NCI-H748 (cell line): ENCODE measurements at regions not wholly inside any gene's neighbourhood (a gene's known extent, or its start where the extent isn't known, plus 50 kb on each side); places are given as distances from the start of the nearest gene placed in this dataset.
A peak's percentile ranks its signal among the peaks of the same experiment; 100 is the strongest.

Experiments
- DNase-seq: peaks from one replicate; lab custom pipeline; 2025; ENCODE audit not compliant: unreplicated experiment; lab: John Stamatoyannopoulos, UW

DNA sequence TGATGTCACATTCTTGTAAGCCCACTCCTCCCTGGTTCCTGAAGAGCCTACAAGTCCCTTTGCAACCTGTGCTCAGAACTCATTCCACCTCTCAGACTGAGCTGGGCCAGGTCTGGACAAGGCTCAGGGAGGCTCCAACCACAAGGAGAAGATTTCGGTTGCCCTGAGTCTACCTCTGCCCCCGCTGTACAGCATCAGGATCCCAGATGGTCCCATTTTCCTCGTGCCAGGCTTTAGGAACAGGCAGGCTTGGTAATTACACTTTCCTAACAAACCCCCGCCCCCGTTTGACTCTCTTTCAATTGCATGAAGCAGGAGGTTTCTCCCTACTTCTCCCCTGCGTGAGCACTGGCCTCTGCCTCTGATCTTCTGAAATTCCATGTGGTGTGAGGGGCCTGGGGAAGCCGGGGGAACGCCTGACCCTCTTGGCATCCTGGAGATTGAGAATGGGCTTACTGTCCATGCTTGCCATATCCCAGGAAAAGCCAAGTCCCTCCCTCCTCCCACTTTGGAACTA lies 86.9 kb upstream of the CTNNA1 start:
- no peak for DNase-seq

DNA sequence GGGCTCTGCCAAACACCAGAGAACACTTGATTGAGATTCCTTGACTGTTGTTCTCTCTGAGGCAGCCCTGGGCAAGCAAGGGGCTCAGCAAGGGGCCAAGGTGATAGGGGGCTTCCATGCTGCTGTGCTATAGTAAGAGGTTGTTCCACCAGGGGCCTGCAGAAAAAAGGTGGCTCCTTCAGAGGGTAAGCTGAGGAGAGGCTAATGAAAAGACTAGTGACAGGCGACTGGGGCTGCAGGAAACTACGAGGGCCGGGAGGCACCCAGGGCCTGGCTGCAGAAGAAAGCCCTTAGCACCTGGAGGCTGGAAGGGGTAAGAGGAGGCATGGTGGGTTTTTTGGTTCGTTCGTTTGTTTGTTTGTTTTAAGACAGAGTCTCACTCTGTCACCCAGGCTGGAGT lies 88.0 kb upstream of the CTNNA1 start:
- no peak for DNase-seq

DNA sequence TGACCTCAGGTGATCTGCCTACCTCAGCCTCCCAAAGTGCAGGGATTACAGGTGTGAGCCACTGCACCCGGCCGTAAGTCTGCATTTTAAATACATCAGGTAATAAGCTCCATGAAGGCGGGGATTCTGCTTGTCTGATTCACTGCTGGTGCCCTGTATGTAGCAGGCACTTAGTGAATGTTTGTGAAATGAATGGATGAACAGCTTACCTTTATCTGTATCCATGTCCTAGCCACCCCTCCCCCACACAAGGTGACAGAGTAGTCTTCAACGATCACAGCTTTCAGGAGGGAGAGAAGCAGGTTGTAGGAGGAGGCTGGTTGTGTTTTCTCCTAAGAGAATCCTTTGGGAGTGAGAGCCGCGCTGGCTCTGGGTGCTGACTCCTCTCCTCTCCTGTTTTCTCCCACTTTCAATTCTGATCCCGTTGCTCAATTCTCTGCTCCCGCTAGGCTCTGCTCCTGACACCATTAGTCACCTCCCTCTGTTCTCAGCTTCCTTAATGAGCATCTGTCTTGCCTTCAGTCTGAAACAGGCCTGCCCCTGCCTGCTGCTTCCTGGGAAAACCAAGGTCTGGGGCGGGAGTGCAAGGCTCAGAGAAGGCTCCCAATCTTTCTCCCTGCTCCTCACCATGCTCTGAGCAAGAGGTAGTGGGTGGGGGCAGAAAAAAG lies 88.8 kb upstream of the CTNNA1 start:
- DNase-seq, result no peak

DNA sequence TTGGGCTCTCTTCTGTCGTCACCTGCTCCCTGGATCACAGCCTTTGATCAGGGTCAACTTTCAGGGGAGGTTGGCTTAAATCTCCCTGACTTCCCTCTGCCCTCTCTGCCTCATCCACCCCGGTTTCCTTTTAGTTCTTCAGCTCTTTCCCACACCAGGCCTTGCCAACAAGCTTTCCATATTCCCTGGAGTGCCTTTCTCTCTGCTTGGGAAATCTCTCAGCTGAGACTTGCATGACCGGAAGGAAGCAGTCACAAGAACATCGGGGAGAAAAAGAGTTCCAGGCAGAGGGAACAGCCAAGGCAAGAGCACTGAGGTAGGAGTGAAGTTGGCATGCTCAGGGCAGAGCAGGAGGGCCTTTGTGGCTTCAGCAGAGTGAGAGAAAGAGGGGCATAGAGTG lies 88.4 kb upstream of the HSPA9 start:
- DNase-seq, result no peak

DNA sequence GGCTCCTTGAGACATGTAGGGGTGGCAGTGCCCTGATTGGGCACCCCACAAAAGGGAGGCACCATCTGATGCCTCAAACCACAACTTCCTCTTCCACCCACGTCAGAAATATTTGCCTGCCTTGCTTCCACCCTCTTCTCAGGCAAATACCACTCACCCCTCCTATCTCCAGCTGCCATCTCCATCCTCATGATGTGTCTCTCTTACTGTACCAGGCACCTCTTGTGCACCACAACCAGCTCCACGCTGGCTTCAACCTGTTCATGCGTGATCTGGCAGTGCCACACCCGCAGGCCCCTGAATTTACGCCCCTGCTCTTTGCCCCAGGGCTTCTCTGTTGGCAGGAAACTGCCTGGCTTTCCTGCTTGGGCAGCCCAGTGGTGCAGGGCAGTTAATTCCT lies 87.8 kb upstream of the HSPA9 start:
- DNase-seq, result no peak

GRCh38 chr5:138662599-138662998 lies 87.4 kb upstream of the HSPA9 start:
- DNase-seq, result no peak

DNA sequence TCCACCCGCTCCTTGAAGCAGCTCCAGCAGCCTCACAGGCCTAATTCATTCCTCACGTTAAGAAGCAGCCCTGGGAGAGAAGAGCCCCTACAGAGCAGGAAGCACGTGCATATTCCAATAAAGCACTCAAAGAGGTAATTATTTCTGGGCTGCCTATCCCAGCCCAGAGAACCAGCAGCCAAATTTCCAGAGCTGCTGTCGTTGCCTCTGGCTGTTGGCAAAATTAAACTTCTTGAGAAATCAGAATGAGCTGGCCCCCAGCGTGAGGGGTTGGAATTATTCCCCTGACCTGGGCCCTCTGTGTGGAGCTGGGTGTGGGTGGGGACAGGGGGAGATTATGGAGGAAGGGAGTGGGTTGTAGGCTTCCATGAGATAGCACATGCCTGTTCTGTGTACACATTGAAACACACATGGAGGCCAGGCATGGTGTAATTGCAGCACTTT lies 86.8 kb upstream of the HSPA9 start:
- DNase-seq, result no peak

DNA sequence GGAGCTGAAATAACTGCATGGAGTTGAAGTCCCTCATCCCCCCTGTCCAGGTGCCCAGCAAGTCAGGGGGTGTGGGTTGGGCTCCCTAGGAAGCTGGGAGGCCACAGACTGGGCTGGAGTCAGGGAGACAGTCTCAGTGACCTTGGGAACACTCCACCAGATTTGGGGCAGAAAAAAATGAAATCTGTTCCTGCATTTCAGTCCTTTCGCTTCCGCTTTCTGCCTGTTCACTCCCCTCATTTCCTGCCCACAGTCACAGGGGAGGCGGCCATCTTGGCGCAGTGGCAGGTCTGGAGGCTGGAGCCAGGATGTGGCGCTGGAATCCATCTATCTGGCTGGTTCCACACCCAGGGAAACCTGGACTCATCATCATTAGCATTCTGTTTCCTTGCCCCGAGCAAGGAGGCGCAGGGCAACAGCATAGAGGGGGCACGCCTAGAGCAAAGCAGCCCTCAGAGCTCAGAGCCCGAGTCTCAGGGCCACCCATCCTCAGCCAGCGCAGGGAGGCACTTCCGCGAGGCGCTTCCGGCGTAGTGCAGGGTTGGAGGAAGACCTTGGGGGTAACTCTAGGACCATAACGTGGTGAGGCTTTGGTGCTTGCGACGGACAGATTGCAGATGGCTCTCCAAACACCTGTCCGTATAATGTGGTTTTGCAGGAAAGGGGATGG lies 86.2 kb upstream of the HSPA9 start:
- DNase-seq, result no peak

DNA sequence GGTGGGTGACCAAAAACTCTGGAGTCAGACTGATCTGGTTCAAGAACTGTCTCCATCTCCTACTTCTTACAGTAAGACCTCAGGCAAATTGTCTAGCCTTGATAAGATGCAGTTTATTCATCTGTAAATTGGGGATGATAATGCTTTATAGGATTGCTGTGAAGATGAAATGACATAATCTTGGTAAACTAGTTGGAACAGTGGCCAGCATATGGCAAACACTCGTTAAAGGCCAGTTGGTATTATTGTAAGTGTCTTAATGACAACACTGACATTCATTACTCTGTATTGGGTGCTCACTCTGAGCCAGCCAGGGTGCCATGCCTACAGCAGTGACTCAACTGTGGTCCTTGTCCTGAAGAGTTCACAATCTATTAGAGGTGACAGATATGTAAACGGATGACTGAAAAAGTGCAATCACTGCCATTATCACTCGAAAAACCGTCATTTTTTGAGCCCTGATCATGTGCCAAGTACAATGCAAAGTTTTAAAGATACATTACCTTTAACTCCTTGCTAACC lies 84.9 kb upstream of the HSPA9 start:
- no peak for DNase-seq

- DNase-seq, result no peak
Measured at GRCh38 chr5:138659561-138659960, 84.4 kb upstream of the HSPA9 start.

- DNase-seq, result no peak
Measured at GRCh38 chr5:138659121-138659520, 83.9 kb upstream of the HSPA9 start.

GRCh38 chr5:138658676-138659075 lies 83.5 kb upstream of the HSPA9 start:
- DNase-seq, result no peak

GRCh38 chr5:138657360-138657759 lies 82.2 kb upstream of the HSPA9 start:
- DNase-seq, result no peak

GRCh38 chr5:138656916-138657315 lies 81.7 kb upstream of the HSPA9 start:
- no peak for DNase-seq

DNA sequence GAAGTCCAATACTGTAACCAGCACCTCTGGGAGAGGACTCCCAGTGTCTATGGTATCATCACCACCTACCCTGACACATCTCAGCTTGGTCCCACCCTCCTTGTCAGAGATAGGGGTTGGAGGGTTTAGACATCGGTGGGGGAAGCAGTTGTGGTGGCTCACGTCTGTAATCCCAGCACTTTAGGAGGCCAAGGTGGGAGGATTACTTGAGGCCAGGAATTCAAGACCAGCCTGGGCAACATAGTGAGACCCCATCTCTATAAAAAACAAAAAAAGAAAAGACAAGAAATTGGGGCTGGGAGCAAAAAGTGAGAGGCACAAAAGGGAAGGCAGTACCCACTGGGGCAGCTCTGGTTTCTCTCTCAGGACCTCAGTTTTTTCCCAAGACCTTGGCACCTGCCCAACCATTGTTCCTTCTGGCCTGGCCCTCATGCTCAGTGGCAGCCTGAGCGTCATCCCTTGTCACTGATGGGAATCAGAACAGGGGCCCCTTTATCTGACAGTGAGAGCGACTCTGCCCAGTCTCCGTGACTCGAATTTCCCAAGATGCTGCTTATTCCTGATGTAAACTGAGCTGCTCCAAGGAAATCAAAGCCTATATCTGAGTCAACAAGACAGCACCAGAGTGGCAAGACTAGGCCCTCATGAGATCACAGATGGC lies 80.5 kb upstream of the HSPA9 start:
- DNase-seq, result no peak

- no peak for DNase-seq
Measured at GRCh38 chr5:138654281-138654867, 79.2 kb upstream of the HSPA9 start.

GRCh38 chr5:138653502-138653901 lies 78.3 kb upstream of the HSPA9 start:
- peak; percentile 27 for DNase-seq

- DNase-seq, result no peak
Measured at GRCh38 chr5:138651767-138652117, 76.5 kb upstream of the HSPA9 start.

DNA sequence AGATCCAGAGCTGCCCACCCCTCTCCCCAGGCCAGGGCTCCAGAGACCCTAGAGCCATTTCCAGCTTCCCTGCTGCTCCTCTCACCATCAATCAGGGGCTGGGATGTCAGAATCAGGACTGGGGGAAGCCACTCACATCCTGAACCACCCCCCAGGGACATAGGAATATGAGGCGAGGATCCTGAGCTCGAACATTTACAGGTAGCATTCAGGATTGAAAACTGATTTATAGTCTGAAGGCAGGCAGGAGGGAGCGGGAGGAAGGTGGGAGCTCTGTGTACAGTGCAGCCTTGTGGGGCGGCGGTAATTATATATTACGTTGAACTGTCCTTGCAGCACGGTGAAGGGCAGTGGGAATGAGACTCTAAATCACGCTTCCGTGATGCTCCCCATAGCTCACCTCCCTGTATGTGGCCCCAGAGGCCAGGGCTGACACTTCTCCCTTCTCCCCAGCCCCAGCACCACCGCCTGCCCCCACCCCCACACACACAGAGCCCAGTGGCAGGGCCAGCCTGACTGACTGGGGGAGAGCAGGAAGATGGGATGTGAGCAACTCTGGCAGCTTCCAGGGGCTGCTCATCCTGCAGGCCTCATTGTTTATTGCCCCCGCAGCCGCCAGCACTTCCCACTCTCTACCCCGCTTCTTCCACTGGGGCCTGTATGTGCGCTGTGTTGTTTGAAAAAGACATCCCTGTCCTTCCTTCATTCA lies 76.0 kb upstream of the HSPA9 start:
- DNase-seq, result no peak

DNA sequence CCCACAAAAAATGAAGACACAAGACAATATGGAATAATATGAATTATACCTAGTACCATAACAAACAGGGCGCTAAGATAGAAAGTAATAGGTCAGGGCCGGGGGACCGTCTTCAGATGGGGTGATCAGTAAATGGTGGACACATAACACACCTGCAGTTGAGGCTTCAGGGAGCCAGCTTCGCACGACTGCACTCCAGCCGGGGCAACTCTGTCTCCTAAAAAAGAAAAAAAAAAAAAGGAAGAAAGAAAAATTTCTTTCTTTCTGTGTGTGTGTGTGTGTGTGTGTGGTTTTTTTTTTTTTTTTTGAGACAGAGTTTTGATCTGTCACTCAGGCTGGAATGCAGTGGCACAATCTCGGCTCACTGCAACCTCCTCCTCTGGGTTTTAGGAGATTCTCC lies 75.0 kb upstream of the HSPA9 start:
- DNase-seq, result no peak

DNA sequence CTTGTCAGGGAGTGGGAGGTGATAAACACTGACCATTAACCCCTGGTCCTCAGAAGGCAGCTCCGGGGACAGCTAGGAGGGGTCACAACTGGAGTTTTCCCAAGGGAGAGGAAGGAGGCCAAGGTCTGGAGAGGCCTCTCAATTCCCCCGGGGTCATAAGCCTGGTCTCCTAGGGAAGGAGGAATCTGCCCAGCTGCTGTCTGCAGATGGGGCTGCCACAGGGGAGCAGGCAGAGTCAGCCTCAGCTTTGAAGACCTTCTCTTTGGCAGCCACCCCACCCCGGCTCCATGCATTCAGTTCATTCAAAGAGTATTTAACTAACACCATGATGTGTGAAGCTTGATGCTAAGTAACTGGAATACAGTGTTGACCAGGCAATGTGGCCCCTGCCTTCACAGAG lies 74.6 kb upstream of the HSPA9 start:
- no peak for DNase-seq
